ENCODE measurements at regions not wholly inside any gene's neighbourhood (a gene's known extent, or its start where the extent isn't known, plus 50 kb on each side); places are given as distances from the start of the nearest gene placed in this dataset.

GRCh38 chr4:18166925-18167324, 145.4 kb upstream of the LCORL start (continued):
- TF ChIP-seq REST (IDR thresholded peaks at IDR 0.05; ENCODE audit: low read depth, low read length) (no peak), IRF4 (IDR thresholded peaks at IDR 0.05; ENCODE audit: low read depth, low read length) (no peak), CUX1 (IDR thresholded peaks at IDR 0.05; ENCODE audit: insufficient replicate concordance, low read depth, low read length) (no peak), NBN (IDR thresholded peaks at IDR 0.05) (no peak), HCFC1 (IDR thresholded peaks at IDR 0.05; ENCODE audit: low read length) (no peak), USF1 (IDR thresholded peaks at IDR 0.05; ENCODE audit: borderline replicate concordance, extremely low read length, insufficient read depth, low read depth, low read length) (no peak), SUZ12 (IDR thresholded peaks at IDR 0.05; ENCODE audit: unreplicated experiment) (no peak), ZBTB4 (CRISPR knock-in tag; IDR thresholded peaks at IDR 0.05) (no peak), WRNIP1 (IDR thresholded peaks at IDR 0.05; ENCODE audit: borderline replicate concordance, low read depth, low read length) (no peak), EP300 (IDR thresholded peaks at IDR 0.05; ENCODE audit: borderline replicate concordance in 1 of 2, control insufficient read depth in 1 of 2, low read depth in 2 of 2, low read length in 2 of 2) (no peak)

Measured in GM12878 (cell line).